ENCODE measurements at regions not wholly inside any gene's neighbourhood (a gene's known extent, or its start where the extent isn't known, plus 50 kb on each side); places are given as distances from the start of the nearest gene placed in this dataset.

DNA sequence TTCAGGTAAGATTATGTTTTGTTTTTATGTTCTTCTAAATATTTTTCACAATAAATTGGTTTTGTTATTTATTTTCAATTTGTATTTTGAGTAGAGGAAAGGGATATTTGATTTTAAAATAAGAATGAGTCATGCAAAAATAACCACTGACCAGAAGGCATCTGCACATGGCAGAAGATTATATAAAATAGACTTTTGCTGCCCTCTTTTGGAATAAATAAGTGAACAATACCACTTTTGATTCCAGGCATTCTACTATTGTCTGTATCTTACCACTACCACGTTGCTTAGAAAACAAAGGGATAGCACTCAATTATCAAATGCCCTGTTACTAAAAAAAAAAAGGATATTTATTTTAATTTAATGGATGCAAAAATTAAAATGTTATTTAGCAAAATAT, 227.3 kb upstream of the ITGA1 start:
- H3K27me3 Mint-ChIP-seq (ENCODE audit: low read depth in 3 of 3), result no peaks in the 10 kb centered on the region
- no peak overlapping the region for H3K4me3 Mint-ChIP-seq
- no peaks in the 10 kb centered on the region for H3K4me1 Mint-ChIP-seq
- no peak overlapping the region for H3K27ac Mint-ChIP-seq
- no peak for DNase-seq
- no peaks in the 10 kb centered on the region for H3K36me3 Mint-ChIP-seq
- H3K9me3 Mint-ChIP-seq, result peaks cover 0 to 8% (median 2%) of the 10 kb centered on the region in 6 donors

GRCh38 chr5:52562473-52562872, 225.2 kb upstream of the ITGA1 start:
- H3K4me3 Mint-ChIP-seq, result no peak overlapping the region
- H3K27ac Mint-ChIP-seq, result no peak overlapping the region
- no peaks in the 10 kb centered on the region for H3K36me3 Mint-ChIP-seq
- H3K27me3 Mint-ChIP-seq (ENCODE audit: low read depth in 3 of 3), result no peaks in the 10 kb centered on the region
- H3K9me3 Mint-ChIP-seq, result peaks cover 0 to 4% (median 2%) of the 10 kb centered on the region in 6 donors
- no peak for DNase-seq
- H3K4me1 Mint-ChIP-seq, result no peaks in the 10 kb centered on the region

DNA sequence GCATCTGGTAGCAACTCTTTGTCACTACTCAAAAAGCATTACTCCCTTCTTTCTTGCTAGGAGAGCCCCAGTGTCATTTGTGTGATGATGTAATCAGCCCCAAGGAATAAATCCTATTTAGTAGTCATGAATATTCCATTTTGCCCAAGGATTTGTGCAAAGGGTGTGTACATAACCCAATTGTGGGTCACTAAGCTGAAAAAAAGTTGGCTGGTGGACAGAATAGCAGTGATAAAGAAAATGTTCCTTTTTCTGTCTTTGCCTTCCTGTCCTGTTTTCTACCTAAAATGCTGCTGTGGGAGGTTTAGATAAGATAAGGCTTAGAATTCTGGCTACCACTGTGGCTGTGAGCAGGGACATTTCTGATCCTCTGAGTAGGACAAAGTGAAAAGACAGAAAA, 223.1 kb upstream of the ITGA1 start:
- H3K27ac Mint-ChIP-seq, result no peak overlapping the region
- DNase-seq, result no peak
- H3K4me1 Mint-ChIP-seq, result no peaks in the 10 kb centered on the region
- H3K27me3 Mint-ChIP-seq (ENCODE audit: low read depth in 3 of 3), result no peaks in the 10 kb centered on the region
- no peaks in the 10 kb centered on the region for H3K36me3 Mint-ChIP-seq
- no peak overlapping the region for H3K4me3 Mint-ChIP-seq
- H3K9me3 Mint-ChIP-seq, result peaks cover 0 to 5% (median 0%) of the 10 kb centered on the region in 6 donors

DNA sequence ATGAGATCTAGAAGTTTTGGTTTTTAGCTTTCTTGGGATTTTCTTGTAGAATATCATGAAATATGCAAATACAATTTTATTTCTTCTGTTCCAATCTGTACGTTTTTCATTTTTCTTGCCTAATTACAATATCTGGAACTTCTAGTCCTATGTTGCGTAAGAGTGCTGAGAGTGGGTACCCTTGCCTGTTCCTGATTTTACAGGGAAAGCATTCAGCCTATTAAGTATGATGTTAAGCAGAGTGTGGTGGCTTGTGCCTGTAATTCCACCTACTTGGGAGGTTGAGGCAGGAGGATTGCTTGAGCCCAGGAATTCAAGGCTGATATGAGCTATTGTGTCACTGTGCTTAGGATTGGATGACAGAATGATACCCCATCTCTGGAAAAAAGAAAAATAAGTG, 210.2 kb upstream of the ITGA1 start:
- Mint-ChIP-seq H3K4me1 (no peaks in the 10 kb centered on the region), H3K36me3 (no peaks in the 10 kb centered on the region), H3K9me3 (peaks cover 0 to 13% (median 6%) of the 10 kb centered on the region in 6 donors), H3K4me3 (no peak overlapping the region), H3K27ac (no peak overlapping the region), H3K27me3 (ENCODE audit: low read depth in 3 of 3) (peaks cover 1 to 3% (median 2%) of the 10 kb centered on the region in 3 donors)
- DNase-seq, result no peak

- H3K36me3 Mint-ChIP-seq, result no peaks in the 10 kb centered on the region
- H3K27me3 Mint-ChIP-seq (ENCODE audit: low read depth in 3 of 3), result peaks cover 1 to 3% (median 2%) of the 10 kb centered on the region in 3 donors
- no peaks in the 10 kb centered on the region for H3K4me1 Mint-ChIP-seq
- DNase-seq, result no peak
- H3K9me3 Mint-ChIP-seq, result peaks cover 0 to 13% (median 6%) of the 10 kb centered on the region in 6 donors
- H3K27ac Mint-ChIP-seq, result no peak overlapping the region
- H3K4me3 Mint-ChIP-seq, result no peak overlapping the region
These were observed 208.3 kb upstream of the ITGA1 start for GRCh38 chr5:52579391-52579790.

DNA sequence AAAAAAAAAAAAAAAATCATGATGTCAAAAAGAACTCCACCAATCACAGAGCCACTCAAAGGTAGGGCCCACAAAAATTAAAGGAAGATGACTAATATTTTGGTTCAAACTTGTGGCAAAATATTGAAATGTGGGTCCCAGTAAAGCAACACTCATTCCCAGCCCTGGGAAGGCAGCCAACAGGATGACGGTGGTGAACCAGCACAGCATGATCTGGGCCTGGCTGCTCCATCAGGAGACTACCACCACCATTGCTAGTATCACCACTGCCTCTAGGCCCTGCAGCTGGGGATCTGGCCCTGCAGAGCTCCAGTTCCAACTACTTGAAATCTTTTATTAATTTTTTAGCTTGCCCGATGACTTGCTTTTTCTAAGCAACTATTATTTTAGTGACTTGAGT, 206.8 kb upstream of the ITGA1 start:
- Mint-ChIP-seq H3K9me3 (peaks cover 0 to 13% (median 5%) of the 10 kb centered on the region in 6 donors), H3K4me1 (no peaks in the 10 kb centered on the region), H3K4me3 (no peak overlapping the region), H3K27ac (no peak overlapping the region), H3K36me3 (no peaks in the 10 kb centered on the region), H3K27me3 (ENCODE audit: low read depth in 3 of 3) (peaks cover 0 to 3% (median 2%) of the 10 kb centered on the region in 3 donors)
- DNase-seq, result no peak

DNA sequence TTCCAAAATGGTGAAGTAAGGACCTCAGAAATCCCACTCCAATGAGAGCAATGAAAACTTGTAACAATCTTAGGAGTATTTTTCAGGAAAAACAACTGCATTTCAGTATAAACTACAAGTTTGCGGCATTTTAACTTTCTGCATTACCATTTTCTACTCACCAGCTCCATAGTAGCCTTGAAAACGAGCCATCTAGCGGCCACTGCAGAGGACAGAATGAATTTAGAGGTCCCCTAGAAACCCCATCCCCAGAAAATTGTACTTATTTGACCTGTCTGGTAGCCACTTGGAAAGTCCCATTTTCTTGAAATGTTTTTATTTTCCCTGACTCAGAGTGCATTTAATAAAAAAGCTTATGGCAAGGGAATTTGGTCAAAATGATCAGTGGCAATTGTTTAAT, 205.4 kb upstream of the ITGA1 start:
- no peak overlapping the region for H3K27ac Mint-ChIP-seq
- peaks cover 2 to 3% (median 2%) of the 10 kb centered on the region in 3 donors for H3K27me3 Mint-ChIP-seq (ENCODE audit: low read depth in 3 of 3)
- no peaks in the 10 kb centered on the region for H3K36me3 Mint-ChIP-seq
- no peaks in the 10 kb centered on the region for H3K4me1 Mint-ChIP-seq
- H3K4me3 Mint-ChIP-seq, result no peak overlapping the region
- peaks cover 0 to 13% (median 5%) of the 10 kb centered on the region in 6 donors for H3K9me3 Mint-ChIP-seq
- no peak for DNase-seq

DNA sequence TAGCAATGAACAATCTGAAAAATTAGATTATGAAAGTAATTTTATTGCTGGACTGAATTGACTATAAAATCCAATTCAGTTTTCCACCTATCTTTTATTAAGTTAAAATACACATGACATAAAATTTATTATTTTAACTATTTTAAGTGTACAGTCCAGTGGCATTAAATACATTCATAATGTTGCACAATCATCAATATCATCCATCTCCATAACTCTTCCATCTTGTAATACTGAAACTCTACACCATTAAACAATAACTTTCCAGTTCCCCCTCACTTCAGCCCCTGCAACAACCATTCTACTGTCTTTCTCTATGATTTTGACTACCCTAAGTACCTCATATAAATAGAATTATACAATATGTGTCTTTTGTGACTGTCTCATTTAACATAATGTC, 200.6 kb upstream of the ITGA1 start:
- H3K9me3 Mint-ChIP-seq, result peaks cover 0 to 3% (median 0%) of the 10 kb centered on the region in 6 donors
- peaks cover 0 to 2% (median 2%) of the 10 kb centered on the region in 3 donors for H3K27me3 Mint-ChIP-seq (ENCODE audit: low read depth in 3 of 3)
- H3K27ac Mint-ChIP-seq, result no peak overlapping the region
- H3K36me3 Mint-ChIP-seq, result no peaks in the 10 kb centered on the region
- no peak for DNase-seq
- no peak overlapping the region for H3K4me3 Mint-ChIP-seq
- H3K4me1 Mint-ChIP-seq, result no peaks in the 10 kb centered on the region

GRCh38 chr5:52597625-52598024, 190.1 kb upstream of the ITGA1 start:
- H3K4me3 Mint-ChIP-seq, result no peak overlapping the region
- H3K9me3 Mint-ChIP-seq, result peaks cover 0 to 5% (median under 1%) of the 10 kb centered on the region in 6 donors
- H3K27ac Mint-ChIP-seq, result no peak overlapping the region
- H3K27me3 Mint-ChIP-seq (ENCODE audit: low read depth in 3 of 3), result peaks cover 0 to 2% (median 0%) of the 10 kb centered on the region in 3 donors
- no peak for DNase-seq
- H3K36me3 Mint-ChIP-seq, result no peaks in the 10 kb centered on the region
- H3K4me1 Mint-ChIP-seq, result no peaks in the 10 kb centered on the region

GRCh38 chr5:52598968-52599367, 188.7 kb upstream of the ITGA1 start:
- Mint-ChIP-seq H3K9me3 (peaks cover 0 to 5% (median 0%) of the 10 kb centered on the region in 6 donors), H3K4me1 (no peaks in the 10 kb centered on the region), H3K27ac (no peak overlapping the region), H3K27me3 (ENCODE audit: low read depth in 3 of 3) (peaks cover 0 to 2% (median 0%) of the 10 kb centered on the region in 3 donors), H3K4me3 (no peak overlapping the region), H3K36me3 (no peaks in the 10 kb centered on the region)
- no peak for DNase-seq

GRCh38 chr5:52603778-52604554, 183.8 kb upstream of the ITGA1 start:
- H3K9me3 Mint-ChIP-seq, result no peaks in the 10 kb centered on the region
- no peaks in the 10 kb centered on the region for H3K4me1 Mint-ChIP-seq
- no peak overlapping the region for H3K27ac Mint-ChIP-seq
- no peak for DNase-seq
- H3K27me3 Mint-ChIP-seq (ENCODE audit: low read depth in 3 of 3), result peaks cover 0 to 3% (median 1%) of the 10 kb centered on the region in 3 donors
- H3K4me3 Mint-ChIP-seq, result no peak overlapping the region
- H3K36me3 Mint-ChIP-seq, result no peaks in the 10 kb centered on the region

GRCh38 chr5:52605317-52606313, 182.1 kb upstream of the ITGA1 start:
- peaks cover 0 to 4% (median 0%) of the 10 kb centered on the region in 6 donors for H3K9me3 Mint-ChIP-seq
- H3K36me3 Mint-ChIP-seq, result no peaks in the 10 kb centered on the region
- H3K4me3 Mint-ChIP-seq, result no peak overlapping the region
- H3K27me3 Mint-ChIP-seq (ENCODE audit: low read depth in 3 of 3), result peaks cover 0 to 3% (median 2%) of the 10 kb centered on the region in 3 donors
- H3K4me1 Mint-ChIP-seq, result no peaks in the 10 kb centered on the region
- H3K27ac Mint-ChIP-seq, result no peak overlapping the region
- DNase-seq, result no peak

DNA sequence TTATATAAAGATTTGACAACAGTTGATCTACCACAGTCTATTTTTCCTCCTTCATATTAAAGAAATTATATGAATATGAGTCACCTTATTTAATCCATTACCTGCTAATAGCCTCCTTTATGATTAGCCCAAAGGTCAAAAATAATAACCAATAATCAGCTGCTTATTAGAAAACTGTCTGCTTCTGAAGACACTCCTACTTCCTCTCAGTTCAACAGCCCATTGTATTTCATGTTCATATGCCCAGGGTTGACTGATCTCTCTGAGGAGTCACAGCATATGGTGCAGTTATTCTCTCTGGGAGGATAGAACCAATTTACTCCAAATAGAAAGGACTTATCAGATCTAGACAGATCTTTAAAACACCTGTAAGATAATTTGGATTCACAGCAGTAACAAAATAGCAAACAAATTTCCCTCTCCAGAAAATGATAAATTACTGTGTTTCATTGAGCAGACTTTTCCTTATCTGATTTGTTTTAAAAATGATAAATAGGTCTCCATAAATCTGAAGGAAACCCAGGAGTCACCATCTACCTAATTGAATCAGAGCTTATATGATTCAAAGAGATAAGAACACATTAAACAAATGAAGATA, 180.4 kb upstream of the ITGA1 start:
- Mint-ChIP-seq H3K9me3 (peaks cover 0 to 4% (median 0%) of the 10 kb centered on the region in 6 donors), H3K4me1 (no peaks in the 10 kb centered on the region), H3K4me3 (no peak overlapping the region), H3K36me3 (no peaks in the 10 kb centered on the region), H3K27me3 (ENCODE audit: low read depth in 3 of 3) (peaks cover 0 to 3% (median 2%) of the 10 kb centered on the region in 3 donors), H3K27ac (no peak overlapping the region)
- DNase-seq, result no peak

Data from immature natural killer cell (primary cell).